ENCODE measurements at regions not wholly inside any gene's neighbourhood (a gene's known extent, or its start where the extent isn't known, plus 50 kb on each side); places are given as distances from the start of the nearest gene placed in this dataset.

DNA sequence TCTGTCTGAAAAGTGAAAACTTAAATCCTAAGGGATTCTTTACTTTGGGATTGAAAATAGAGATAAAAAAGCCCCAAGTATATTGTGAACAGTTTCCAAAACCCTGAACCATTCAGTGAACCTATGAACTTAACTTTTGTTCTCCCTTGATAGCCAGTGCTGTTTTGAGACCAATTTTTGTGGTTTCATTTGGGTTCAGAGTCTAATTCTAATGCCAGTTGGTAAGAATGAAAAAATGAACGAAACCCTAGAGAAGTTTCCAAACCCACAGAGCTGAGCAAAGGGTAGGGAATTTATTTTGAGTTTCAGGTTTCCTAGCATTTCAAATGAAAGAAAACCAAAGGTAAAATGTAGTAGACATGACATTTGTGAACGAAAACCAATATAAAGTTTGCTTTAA, 1366.8 kb downstream of the EFNA5 start:
- TF ChIP-seq TCF12 (IDR thresholded peaks at IDR 0.05; ENCODE audit: low read depth) (no peak), ZBTB7A (IDR thresholded peaks at IDR 0.05; ENCODE audit: low read depth) (no peak), YY1 (IDR thresholded peaks at IDR 0.05; ENCODE audit: low read depth) (no peak), TEAD4 (IDR thresholded peaks at IDR 0.05) (no peak), CEBPB (IDR thresholded peaks at IDR 0.05) (no peak), NFIC (IDR thresholded peaks at IDR 0.05) (no peak), CREB1 (IDR thresholded peaks at IDR 0.05; ENCODE audit: low read depth) (no peak), TAF1 (IDR thresholded peaks at IDR 0.05; ENCODE audit: low read depth) (no peak), FOXM1 (IDR thresholded peaks at IDR 0.05; ENCODE audit: borderline replicate concordance, low read depth) (no peak), RAD21 (IDR thresholded peaks at IDR 0.05; ENCODE audit: low read depth) (no peak), EGR1 (IDR thresholded peaks at IDR 0.05) (no peak), EP300 (IDR thresholded peaks at IDR 0.05; ENCODE audit: borderline replicate concordance) (no peak)
- TF ChIP-seq, protein P1, sequence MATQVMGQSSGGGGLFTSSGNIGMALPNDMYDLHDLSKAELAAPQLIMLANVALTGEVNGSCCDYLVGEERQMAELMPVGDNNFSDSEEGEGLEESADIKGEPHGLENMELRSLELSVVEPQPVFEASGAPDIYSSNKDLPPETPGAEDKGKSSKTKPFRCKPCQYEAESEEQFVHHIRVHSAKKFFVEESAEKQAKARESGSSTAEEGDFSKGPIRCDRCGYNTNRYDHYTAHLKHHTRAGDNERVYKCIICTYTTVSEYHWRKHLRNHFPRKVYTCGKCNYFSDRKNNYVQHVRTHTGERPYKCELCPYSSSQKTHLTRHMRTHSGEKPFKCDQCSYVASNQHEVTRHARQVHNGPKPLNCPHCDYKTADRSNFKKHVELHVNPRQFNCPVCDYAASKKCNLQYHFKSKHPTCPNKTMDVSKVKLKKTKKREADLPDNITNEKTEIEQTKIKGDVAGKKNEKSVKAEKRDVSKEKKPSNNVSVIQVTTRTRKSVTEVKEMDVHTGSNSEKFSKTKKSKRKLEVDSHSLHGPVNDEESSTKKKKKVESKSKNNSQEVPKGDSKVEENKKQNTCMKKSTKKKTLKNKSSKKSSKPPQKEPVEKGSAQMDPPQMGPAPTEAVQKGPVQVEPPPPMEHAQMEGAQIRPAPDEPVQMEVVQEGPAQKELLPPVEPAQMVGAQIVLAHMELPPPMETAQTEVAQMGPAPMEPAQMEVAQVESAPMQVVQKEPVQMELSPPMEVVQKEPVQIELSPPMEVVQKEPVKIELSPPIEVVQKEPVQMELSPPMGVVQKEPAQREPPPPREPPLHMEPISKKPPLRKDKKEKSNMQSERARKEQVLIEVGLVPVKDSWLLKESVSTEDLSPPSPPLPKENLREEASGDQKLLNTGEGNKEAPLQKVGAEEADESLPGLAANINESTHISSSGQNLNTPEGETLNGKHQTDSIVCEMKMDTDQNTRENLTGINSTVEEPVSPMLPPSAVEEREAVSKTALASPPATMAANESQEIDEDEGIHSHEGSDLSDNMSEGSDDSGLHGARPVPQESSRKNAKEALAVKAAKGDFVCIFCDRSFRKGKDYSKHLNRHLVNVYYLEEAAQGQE (IDR thresholded peaks at IDR 0.05; ENCODE audit: low read depth): no peak
- TF ChIP-seq, protein P2, sequence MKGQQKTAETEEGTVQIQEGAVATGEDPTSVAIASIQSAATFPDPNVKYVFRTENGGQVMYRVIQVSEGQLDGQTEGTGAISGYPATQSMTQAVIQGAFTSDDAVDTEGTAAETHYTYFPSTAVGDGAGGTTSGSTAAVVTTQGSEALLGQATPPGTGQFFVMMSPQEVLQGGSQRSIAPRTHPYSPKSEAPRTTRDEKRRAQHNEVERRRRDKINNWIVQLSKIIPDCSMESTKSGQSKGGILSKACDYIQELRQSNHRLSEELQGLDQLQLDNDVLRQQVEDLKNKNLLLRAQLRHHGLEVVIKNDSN (IDR thresholded peaks at IDR 0.05): no peak

DNA sequence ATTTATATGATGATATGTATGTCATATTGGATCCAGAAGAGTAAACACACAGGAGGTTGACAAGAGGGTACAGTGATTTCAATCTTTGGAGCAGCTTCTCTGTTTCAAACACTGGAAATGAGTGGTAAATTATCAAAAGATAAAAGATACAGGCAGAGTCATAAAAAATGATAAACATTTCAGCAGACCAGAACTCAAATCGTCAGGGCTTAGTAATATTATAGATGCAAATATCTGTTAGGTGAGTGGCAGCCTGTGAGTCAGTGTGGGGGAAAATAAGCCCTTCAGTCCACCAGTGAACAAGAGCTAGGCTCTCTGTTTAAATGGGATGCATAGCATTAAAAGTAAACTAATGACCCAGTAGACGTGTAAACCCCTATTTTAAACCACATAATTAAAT, 1378.1 kb downstream of the EFNA5 start:
- TF ChIP-seq CEBPB (IDR thresholded peaks at IDR 0.05) (no peak), TCF12 (IDR thresholded peaks at IDR 0.05; ENCODE audit: low read depth) (no peak), EGR1 (IDR thresholded peaks at IDR 0.05) (no peak), NFIC (IDR thresholded peaks at IDR 0.05) (no peak), ZBTB7A (IDR thresholded peaks at IDR 0.05; ENCODE audit: low read depth) (no peak), RAD21 (IDR thresholded peaks at IDR 0.05; ENCODE audit: low read depth) (no peak), TAF1 (IDR thresholded peaks at IDR 0.05; ENCODE audit: low read depth) (no peak), TEAD4 (IDR thresholded peaks at IDR 0.05) (no peak), FOXM1 (IDR thresholded peaks at IDR 0.05; ENCODE audit: borderline replicate concordance, low read depth) (no peak), EP300 (IDR thresholded peaks at IDR 0.05; ENCODE audit: borderline replicate concordance) (no peak), YY1 (IDR thresholded peaks at IDR 0.05; ENCODE audit: low read depth) (no peak), CREB1 (IDR thresholded peaks at IDR 0.05; ENCODE audit: low read depth) (no peak)
- TF ChIP-seq, protein P3, sequence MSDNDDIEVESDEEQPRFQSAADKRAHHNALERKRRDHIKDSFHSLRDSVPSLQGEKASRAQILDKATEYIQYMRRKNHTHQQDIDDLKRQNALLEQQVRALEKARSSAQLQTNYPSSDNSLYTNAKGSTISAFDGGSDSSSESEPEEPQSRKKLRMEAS (IDR thresholded peaks at IDR 0.05): no peak
- TF ChIP-seq, protein P2 (IDR thresholded peaks at IDR 0.05): no peak
- TF ChIP-seq, protein P1 (IDR thresholded peaks at IDR 0.05; ENCODE audit: low read depth): no peak

DNA sequence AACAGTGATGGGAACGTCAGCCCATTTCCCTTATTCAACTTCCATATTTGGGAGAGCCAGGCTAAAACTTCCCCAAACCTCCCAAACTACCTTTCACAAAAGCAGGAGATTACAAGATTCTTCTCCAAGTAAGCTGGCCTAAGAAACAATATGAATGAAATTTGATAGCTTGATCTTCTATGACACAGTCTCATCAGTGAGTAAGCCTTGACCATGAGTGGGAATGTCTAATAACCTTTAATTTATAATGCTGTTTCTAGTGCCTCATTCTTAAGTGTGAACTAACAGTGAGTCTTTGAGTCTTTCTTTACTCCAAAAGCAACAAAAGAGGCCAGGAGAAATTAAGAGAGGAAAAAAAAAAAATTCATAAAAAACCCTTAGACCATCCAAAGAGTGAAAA, 1379.9 kb downstream of the EFNA5 start:
- TF ChIP-seq, protein P2 (IDR thresholded peaks at IDR 0.05): no peak
- TF ChIP-seq YY1 (IDR thresholded peaks at IDR 0.05; ENCODE audit: low read depth): no peak
- TF ChIP-seq, protein P3 (IDR thresholded peaks at IDR 0.05): no peak
- TF ChIP-seq CREB1 (IDR thresholded peaks at IDR 0.05; ENCODE audit: low read depth): no peak
- no peak for TF ChIP-seq RAD21 (IDR thresholded peaks at IDR 0.05; ENCODE audit: low read depth)
- TF ChIP-seq FOXM1 (IDR thresholded peaks at IDR 0.05; ENCODE audit: borderline replicate concordance, low read depth): no peak
- TF ChIP-seq CEBPB (IDR thresholded peaks at IDR 0.05): no peak
- no peak for TF ChIP-seq NFIC (IDR thresholded peaks at IDR 0.05)
- TF ChIP-seq ZBTB7A (IDR thresholded peaks at IDR 0.05; ENCODE audit: low read depth): no peak
- TF ChIP-seq, protein P1 (IDR thresholded peaks at IDR 0.05; ENCODE audit: low read depth): no peak
- TF ChIP-seq TCF12 (IDR thresholded peaks at IDR 0.05; ENCODE audit: low read depth): no peak
- TF ChIP-seq TEAD4 (IDR thresholded peaks at IDR 0.05): no peak
- TF ChIP-seq TAF1 (IDR thresholded peaks at IDR 0.05; ENCODE audit: low read depth): no peak
- no peak for TF ChIP-seq EP300 (IDR thresholded peaks at IDR 0.05; ENCODE audit: borderline replicate concordance)
- TF ChIP-seq EGR1 (IDR thresholded peaks at IDR 0.05): no peak

DNA sequence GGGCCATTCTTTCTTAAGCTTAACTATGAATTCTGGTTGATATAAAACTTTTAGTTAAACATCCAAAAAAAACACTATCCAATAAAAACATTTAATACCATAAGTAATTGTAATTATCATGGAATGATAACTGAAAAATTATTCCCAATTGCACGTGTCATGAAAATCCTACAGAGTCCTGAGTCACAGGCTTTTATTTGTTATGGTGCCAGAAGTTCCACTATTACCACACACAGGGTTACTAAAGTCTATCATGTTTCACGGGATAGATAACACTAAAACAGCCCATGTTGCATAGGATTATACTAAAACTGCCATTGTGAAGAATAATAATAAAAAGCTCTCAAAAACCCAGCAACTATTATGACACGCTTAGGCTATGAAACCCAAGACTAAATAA, 1381.8 kb downstream of the EFNA5 start:
- no peak for TF ChIP-seq RAD21 (IDR thresholded peaks at IDR 0.05; ENCODE audit: low read depth)
- no peak for TF ChIP-seq FOXM1 (IDR thresholded peaks at IDR 0.05; ENCODE audit: borderline replicate concordance, low read depth)
- TF ChIP-seq TAF1 (IDR thresholded peaks at IDR 0.05; ENCODE audit: low read depth): no peak
- TF ChIP-seq, protein P1 (IDR thresholded peaks at IDR 0.05; ENCODE audit: low read depth): no peak
- TF ChIP-seq CREB1 (IDR thresholded peaks at IDR 0.05; ENCODE audit: low read depth): no peak
- TF ChIP-seq, protein P2 (IDR thresholded peaks at IDR 0.05): no peak
